Keratinocyte (primary cell): ENCODE measurements at regions not wholly inside any gene's neighbourhood (a gene's known extent, or its start where the extent isn't known, plus 50 kb on each side); places are given as distances from the start of the nearest gene placed in this dataset.

ENCODE experiments used
- DNase-seq: peaks from one replicate; pipeline ENCODE4 v3.0.0-alpha.2; 2011; ENCODE audit warnings: low read depth, missing footprints, low spot score
- FAIRE-seq: peaks from 2 replicates; lab custom pipeline; 2011; peaks lifted over from hg19 to GRCh38; lab: Jason Lieb, UNC
- H2AFZ ChIP-seq: 2 replicates; pipeline ENCODE4 v1.6.0; 2012; ENCODE audit warnings: low read length, control low read depth, inconsistent platforms; ENCODE audit not compliant: control insufficient read depth
- H3K27ac ChIP-seq: 2 replicates; pipeline ENCODE4 v1.5.1; 2011; ENCODE audit warnings: low read length; ENCODE audit not compliant: control insufficient read depth, insufficient read depth
- H3K27me3 ChIP-seq: 3 replicates; pipeline ENCODE4 v1.6.0; 2011; ENCODE audit warnings: low read length; ENCODE audit not compliant: control insufficient read depth, insufficient read depth; ENCODE audit errors: extremely low read depth
- H3K36me3 ChIP-seq, 2 experiments: 2 replicates in 1 of 2; 3 replicates in 1 of 2; pipeline ENCODE4 v1.5.1; 2011; ENCODE audit warnings: low read length in 2 of 2, mild to moderate bottlenecking in 1 of 2; ENCODE audit not compliant: control insufficient read depth in 2 of 2, insufficient read depth in 2 of 2; ENCODE audit errors: extremely low read depth in 1 of 2
- H3K4me1 ChIP-seq: 3 replicates; pipeline ENCODE4 v1.5.1; 2011; ENCODE audit warnings: low read length; ENCODE audit not compliant: control insufficient read depth, insufficient read depth; ENCODE audit errors: extremely low read depth
- H3K4me2 ChIP-seq: 3 replicates; pipeline ENCODE4 v1.6.0; 2011; ENCODE audit warnings: low read depth, low read length; ENCODE audit not compliant: control insufficient read depth, insufficient read depth; ENCODE audit errors: extremely low read depth
- H3K4me3 ChIP-seq, 3 experiments: fragments of 200-600 bp in 1 of 3; sonication (generic) in 1 of 3; 2 replicates in 2 of 3; 3 replicates in 1 of 3; pipeline ENCODE4 v1.5.1; 2011 to 2016; ENCODE audit warnings: low read length in 3 of 3, mild to moderate bottlenecking in 3 of 3, control low read depth in 2 of 3, inconsistent platforms in 1 of 3, low read depth in 1 of 3, mixed read lengths in 1 of 3, mixed run types in 1 of 3, moderate library complexity in 1 of 3; ENCODE audit not compliant: control insufficient read depth in 2 of 3, insufficient read depth in 2 of 3; ENCODE audit errors: extremely low read depth in 1 of 3
- H3K79me2 ChIP-seq: 2 replicates; pipeline ENCODE4 v1.6.0; 2012; ENCODE audit warnings: low read length; ENCODE audit not compliant: control insufficient read depth, insufficient read depth
- H3K9ac ChIP-seq: 3 replicates; pipeline ENCODE4 v1.6.0; 2011; ENCODE audit warnings: low read length; ENCODE audit not compliant: control insufficient read depth, insufficient read depth; ENCODE audit errors: extremely low read depth
- H3K9me1 ChIP-seq: 3 replicates; pipeline ENCODE4 v1.6.0; 2011; ENCODE audit warnings: low read length; ENCODE audit not compliant: control insufficient read depth, insufficient read depth; ENCODE audit errors: extremely low read depth
- H3K9me3 ChIP-seq: 2 replicates; pipeline ENCODE4 v1.5.1; 2012; ENCODE audit warnings: low read depth, low read length; ENCODE audit not compliant: control insufficient read depth
- H4K20me1 ChIP-seq: 3 replicates; pipeline ENCODE4 v1.6.0; 2011; ENCODE audit warnings: low read length; ENCODE audit not compliant: control insufficient read depth, insufficient read depth; ENCODE audit errors: extremely low read depth
- CTCF ChIP-seq, 3 experiments: IDR thresholded peaks in 1 of 3; conservative IDR thresholded peaks in 1 of 3; optimal IDR thresholded peaks in 1 of 3; 2 replicates in 2 of 3; 3 replicates in 1 of 3; pipeline versions ENCODE3 to v1.5.1; 2011; ENCODE audit warnings: low read length in 3 of 3, mild to moderate bottlenecking in 3 of 3, moderate library complexity in 2 of 3, control low read depth in 1 of 3, inconsistent platforms in 1 of 3; ENCODE audit not compliant: insufficient read depth in 2 of 3; ENCODE audit errors: extremely low read depth in 1 of 3
- EZH2 ChIP-seq: IDR thresholded peaks from one replicate; pipeline ENCODE4 v1.6.1; 2012; ENCODE audit warnings: inconsistent platforms, mild to moderate bottlenecking, low read length, moderate library complexity
- dilution Hi-C: fragments of 300-500 bp; cut with MboI; formaldehyde crosslinking; loops from one replicate; pipeline ENCODE4 v1.7.0; 2020; ENCODE audit warnings: low sequenced_read_pairs; ENCODE audit not compliant: extremely low pct_ligation_motif_present

- DNase-seq (no peak), FAIRE-seq (no peak)
- Histone ChIP-seq H3K27me3 (no peaks in the 10 kb centered on the region), H3K4me1 (peaks cover 12% of the 10 kb centered on the region), H4K20me1 (no peaks in the 10 kb centered on the region), H2AFZ (no peak overlapping the region), H3K9me1 (no peaks in the 10 kb centered on the region), H3K79me2 (no peaks in the 10 kb centered on the region), H3K9ac (no peak overlapping the region), H3K27ac (no peak overlapping the region), H3K4me3 (no peak overlapping the region), H3K9me3 (no peaks in the 10 kb centered on the region), H3K36me3 (no peaks in the 10 kb centered on the region), H3K4me2 (no peak overlapping the region)
- dilution Hi-C loops, result no loop called here
- TF ChIP-seq CTCF (optimal IDR thresholded peaks at IDR 0.05 in 1 of 3, IDR thresholded peaks at IDR 0.05 in 1 of 3, conservative IDR thresholded peaks at IDR 0.05 in 1 of 3; ENCODE audit: extremely low read depth in 1 of 3, insufficient read depth in 2 of 3, low read length in 3 of 3), result no peak
- no peak for TF ChIP-seq EZH2
Observed at GRCh38 chr11:105226091-105226490, 86.5 kb upstream of the CARD18 start.

GRCh38 chr11:105224482-105225253 is 85.1 kb upstream of the CARD18 start:
- no peak for TF ChIP-seq EZH2
- TF ChIP-seq CTCF (optimal IDR thresholded peaks at IDR 0.05 in 1 of 3, IDR thresholded peaks at IDR 0.05 in 1 of 3, conservative IDR thresholded peaks at IDR 0.05 in 1 of 3; ENCODE audit: extremely low read depth in 1 of 3, insufficient read depth in 2 of 3, low read length in 3 of 3), result no peak
- Histone ChIP-seq H3K4me3 (no peak overlapping the region), H3K27ac (no peak overlapping the region), H4K20me1 (no peaks in the 10 kb centered on the region), H2AFZ (no peak overlapping the region), H3K4me1 (peaks cover 12% of the 10 kb centered on the region), H3K79me2 (no peaks in the 10 kb centered on the region), H3K9ac (no peak overlapping the region), H3K9me1 (no peaks in the 10 kb centered on the region), H3K36me3 (no peaks in the 10 kb centered on the region), H3K9me3 (no peaks in the 10 kb centered on the region), H3K27me3 (no peaks in the 10 kb centered on the region), H3K4me2 (peak overlapping the region; percentile 37)
- no peak for FAIRE-seq
- no peak for DNase-seq
- dilution Hi-C loops, result no loop called here
